Panc1 (cell line): ENCODE measurements at regions not wholly inside any gene's neighbourhood (a gene's known extent, or its start where the extent isn't known, plus 50 kb on each side); places are given as distances from the start of the nearest gene placed in this dataset.

Experiments used
- CTCF ChIP-seq: fragments of 450-650 bp; IDR thresholded peaks from 2 replicates; pipeline ENCODE4 v1.5.1; 2017; ENCODE audit warnings: mild to moderate bottlenecking
- REST ChIP-seq, 2 experiments: IDR thresholded peaks; 2 replicates each; pipeline ENCODE4 v1.6.1; 2011 to 2012; ENCODE audit warnings: low read depth in 2 of 2, control low read depth in 1 of 2, low read length in 1 of 2, mild to moderate bottlenecking in 1 of 2, moderate library complexity in 1 of 2; ENCODE audit not compliant: insufficient read depth in 1 of 2

- TF ChIP-seq CTCF (no peak), REST (IDR thresholded peaks at IDR 0.05; ENCODE audit: insufficient read depth in 1 of 2, low read depth in 2 of 2, low read length in 1 of 2) (no peak)
Measured at GRCh38 chr2:67463810-67464209, 66.7 kb downstream of the ETAA1 start.
